ENCODE measurements at regions not wholly inside any gene's neighbourhood (a gene's known extent, or its start where the extent isn't known, plus 50 kb on each side); places are given as distances from the start of the nearest gene placed in this dataset.

DNA sequence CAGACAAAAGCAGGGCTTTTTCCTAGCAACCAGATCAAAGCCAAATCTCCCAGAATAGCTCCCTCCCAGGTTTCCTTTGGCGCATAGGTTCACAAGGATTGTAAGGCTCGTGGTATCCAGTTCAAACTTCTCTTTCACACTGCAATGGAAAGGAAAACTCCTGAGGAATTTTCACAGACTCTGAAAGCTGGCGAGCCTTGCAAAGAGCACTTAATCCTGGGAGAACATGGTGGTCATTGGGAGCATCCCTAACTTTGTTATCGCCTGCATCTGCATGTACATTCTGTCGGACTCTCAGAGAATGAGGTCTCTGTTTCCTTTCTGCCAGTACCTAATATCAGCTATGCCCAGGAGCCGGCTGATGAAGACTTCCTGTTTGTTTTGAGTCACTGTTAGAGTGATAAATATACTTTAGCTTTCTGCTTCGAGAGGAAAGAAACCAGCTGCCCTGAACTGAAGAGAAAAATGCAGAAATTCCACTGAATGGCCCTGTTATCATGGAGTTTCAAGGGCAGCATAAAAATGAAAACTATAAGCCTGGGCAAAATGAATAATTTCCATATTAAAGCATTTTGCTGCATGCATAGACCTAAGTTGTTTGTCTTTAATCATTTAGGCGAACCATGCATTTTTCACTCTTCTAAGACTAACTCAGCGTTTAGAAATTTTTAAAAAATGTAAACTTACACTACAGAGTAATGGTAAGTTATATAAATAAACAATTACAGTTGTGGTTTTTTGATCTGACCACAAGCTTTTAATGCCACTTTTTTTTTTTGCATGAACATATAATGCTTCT lies 76.4 kb upstream of the ZEB2 start:
- intact Hi-C loops (cut with DNase I; ENCODE audit: low total_unique reads): no loop called here
- no peak overlapping the region for H3K4me3 ChIP-seq
- H3K9me3 ChIP-seq: no peaks in the 10 kb centered on the region
- no peak for DNase-seq (ENCODE audit: low spot score in 2 of 2)
- TF ChIP-seq POLR2AphosphoS5 (IDR thresholded peaks at IDR 0.05): no peak
- no peak for TF ChIP-seq POLR2A (IDR thresholded peaks at IDR 0.05)
- TF ChIP-seq, protein P1, sequence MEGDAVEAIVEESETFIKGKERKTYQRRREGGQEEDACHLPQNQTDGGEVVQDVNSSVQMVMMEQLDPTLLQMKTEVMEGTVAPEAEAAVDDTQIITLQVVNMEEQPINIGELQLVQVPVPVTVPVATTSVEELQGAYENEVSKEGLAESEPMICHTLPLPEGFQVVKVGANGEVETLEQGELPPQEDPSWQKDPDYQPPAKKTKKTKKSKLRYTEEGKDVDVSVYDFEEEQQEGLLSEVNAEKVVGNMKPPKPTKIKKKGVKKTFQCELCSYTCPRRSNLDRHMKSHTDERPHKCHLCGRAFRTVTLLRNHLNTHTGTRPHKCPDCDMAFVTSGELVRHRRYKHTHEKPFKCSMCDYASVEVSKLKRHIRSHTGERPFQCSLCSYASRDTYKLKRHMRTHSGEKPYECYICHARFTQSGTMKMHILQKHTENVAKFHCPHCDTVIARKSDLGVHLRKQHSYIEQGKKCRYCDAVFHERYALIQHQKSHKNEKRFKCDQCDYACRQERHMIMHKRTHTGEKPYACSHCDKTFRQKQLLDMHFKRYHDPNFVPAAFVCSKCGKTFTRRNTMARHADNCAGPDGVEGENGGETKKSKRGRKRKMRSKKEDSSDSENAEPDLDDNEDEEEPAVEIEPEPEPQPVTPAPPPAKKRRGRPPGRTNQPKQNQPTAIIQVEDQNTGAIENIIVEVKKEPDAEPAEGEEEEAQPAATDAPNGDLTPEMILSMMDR (IDR thresholded peaks at IDR 0.05): no peak
- no peaks in the 10 kb centered on the region for H3K4me1 ChIP-seq
- no peaks in the 10 kb centered on the region for H3K27me3 ChIP-seq
- H3K27ac ChIP-seq: no peak overlapping the region
- no peaks in the 10 kb centered on the region for H3K36me3 ChIP-seq

DNA sequence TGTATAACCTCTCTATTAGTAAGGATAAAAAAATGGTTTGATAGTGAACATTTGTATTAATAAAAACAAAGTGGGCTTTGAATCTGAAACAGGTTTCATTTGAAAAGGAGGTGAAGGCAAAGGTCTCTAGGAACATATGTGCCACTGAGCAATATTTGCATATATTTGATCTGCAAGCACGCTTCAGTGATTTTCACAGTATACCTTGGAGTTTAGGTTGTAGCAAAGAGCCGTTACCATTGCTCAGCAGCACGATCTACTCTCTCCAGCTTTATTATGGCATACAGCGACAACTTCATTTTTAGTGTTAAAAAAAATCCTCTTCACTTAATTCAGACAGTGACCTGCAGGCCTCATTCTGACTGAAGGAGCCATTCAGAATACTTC lies 75.8 kb upstream of the ZEB2 start:
- Histone ChIP-seq H3K36me3 (no peaks in the 10 kb centered on the region), H3K27me3 (no peaks in the 10 kb centered on the region), H3K4me3 (no peak overlapping the region), H3K27ac (no peak overlapping the region), H3K4me1 (no peaks in the 10 kb centered on the region), H3K9me3 (no peaks in the 10 kb centered on the region)
- TF ChIP-seq POLR2A (IDR thresholded peaks at IDR 0.05): no peak
- TF ChIP-seq POLR2AphosphoS5 (IDR thresholded peaks at IDR 0.05): no peak
- TF ChIP-seq, protein P1 (IDR thresholded peaks at IDR 0.05): no peak
- intact Hi-C loops (cut with DNase I; ENCODE audit: low total_unique reads): no loop called here
- no peak for DNase-seq (ENCODE audit: low spot score in 2 of 2)

DNA sequence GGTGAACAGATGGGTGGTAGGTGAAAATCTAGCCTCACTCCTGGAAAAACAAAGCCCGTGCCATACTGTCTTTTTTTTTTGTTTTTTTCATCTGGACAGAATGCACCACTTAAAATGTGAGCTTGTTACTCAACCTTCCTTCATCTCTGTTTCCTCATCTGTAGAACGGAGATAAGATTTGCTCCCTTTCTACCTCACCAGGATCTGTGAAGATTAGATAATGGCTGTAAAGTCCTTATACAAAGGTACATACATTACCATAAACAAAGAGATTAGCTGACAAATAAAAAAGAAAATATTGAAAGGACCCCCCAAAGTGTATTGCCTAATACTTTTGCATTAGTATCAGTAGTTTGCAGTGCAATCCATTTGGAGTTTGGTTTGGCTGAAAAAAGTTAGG lies 75.4 kb upstream of the ZEB2 start:
- H3K27ac ChIP-seq: no peak overlapping the region
- no peaks in the 10 kb centered on the region for H3K27me3 ChIP-seq
- no peaks in the 10 kb centered on the region for H3K4me1 ChIP-seq
- H3K4me3 ChIP-seq: no peak overlapping the region
- TF ChIP-seq, protein P1 (IDR thresholded peaks at IDR 0.05): no peak
- TF ChIP-seq POLR2AphosphoS5 (IDR thresholded peaks at IDR 0.05): no peak
- TF ChIP-seq POLR2A (IDR thresholded peaks at IDR 0.05): no peak
- no peaks in the 10 kb centered on the region for H3K9me3 ChIP-seq
- DNase-seq (ENCODE audit: low spot score in 2 of 2): no peak
- H3K36me3 ChIP-seq: no peaks in the 10 kb centered on the region
- intact Hi-C loops (cut with DNase I; ENCODE audit: low total_unique reads): no loop called here

DNA sequence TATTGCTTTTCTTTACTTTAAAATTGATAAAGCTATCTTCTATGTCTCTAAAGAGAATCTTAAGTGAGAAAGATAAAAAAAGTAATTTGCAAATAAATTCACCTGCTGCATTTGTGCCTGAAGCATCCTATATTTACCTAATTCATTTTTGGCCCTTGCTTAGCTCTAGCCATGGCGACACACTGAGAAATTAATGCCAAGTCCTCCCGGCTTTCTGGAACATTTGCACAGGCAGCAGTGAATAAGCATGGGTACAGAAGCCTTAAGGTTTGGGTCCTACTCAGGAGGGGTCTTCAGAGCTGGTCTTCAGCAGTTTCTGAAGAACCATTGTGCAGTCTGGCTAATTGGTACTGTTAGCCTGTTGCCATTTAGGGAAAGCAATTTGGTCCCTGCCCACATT lies 73.9 kb upstream of the ZEB2 start:
- Histone ChIP-seq H3K9me3 (no peaks in the 10 kb centered on the region), H3K27ac (no peak overlapping the region), H3K36me3 (no peaks in the 10 kb centered on the region), H3K4me1 (no peaks in the 10 kb centered on the region), H3K4me3 (no peak overlapping the region), H3K27me3 (no peaks in the 10 kb centered on the region)
- intact Hi-C loops (cut with DNase I; ENCODE audit: low total_unique reads): no loop called here
- TF ChIP-seq POLR2AphosphoS5 (IDR thresholded peaks at IDR 0.05) (no peak), POLR2A (IDR thresholded peaks at IDR 0.05) (no peak)
- TF ChIP-seq, protein P1 (IDR thresholded peaks at IDR 0.05): no peak
- no peak for DNase-seq (ENCODE audit: low spot score in 2 of 2)

DNA sequence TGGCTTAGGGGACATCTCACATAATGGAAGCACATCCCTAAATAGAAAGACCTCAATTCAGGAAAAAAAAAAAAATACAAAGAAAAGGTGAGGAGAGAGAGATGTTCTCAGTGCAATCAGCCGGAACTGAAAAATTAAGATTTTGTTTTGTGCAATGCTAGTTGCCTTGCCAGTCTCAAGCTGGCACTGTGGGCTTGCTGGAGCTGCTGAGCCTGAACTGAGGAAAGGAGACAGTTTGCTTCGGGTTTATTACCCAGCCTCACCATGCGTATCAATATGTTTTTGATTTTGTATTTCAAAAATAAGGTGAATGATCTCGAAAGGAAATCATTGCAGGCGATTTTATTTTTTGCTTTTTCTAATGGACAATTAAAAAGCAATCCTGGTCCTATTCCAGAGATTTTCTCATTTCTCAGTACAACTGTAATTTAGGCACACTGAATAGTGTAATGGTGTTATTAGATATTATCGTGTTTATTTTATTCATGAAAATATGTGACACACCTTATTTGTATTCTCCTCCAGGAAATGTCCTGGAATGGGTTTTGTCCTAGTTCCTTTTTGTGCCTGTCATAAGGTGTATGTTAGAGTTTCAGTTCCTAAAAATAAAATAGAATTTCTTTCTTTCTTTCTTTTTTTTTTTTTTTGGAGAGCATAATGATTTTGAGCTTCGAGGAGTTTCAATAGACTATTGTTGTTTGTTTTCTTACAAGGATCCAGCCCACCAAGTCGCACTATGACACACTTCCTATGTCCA lies 72.8 kb upstream of the ZEB2 start:
- no peak overlapping the region for H3K27ac ChIP-seq
- no peaks in the 10 kb centered on the region for H3K27me3 ChIP-seq
- no peaks in the 10 kb centered on the region for H3K36me3 ChIP-seq
- TF ChIP-seq POLR2AphosphoS5 (IDR thresholded peaks at IDR 0.05) (no peak), POLR2A (IDR thresholded peaks at IDR 0.05) (no peak)
- TF ChIP-seq, protein P1 (IDR thresholded peaks at IDR 0.05): no peak
- no peak for DNase-seq (ENCODE audit: low spot score in 2 of 2)
- no peak overlapping the region for H3K4me3 ChIP-seq
- H3K4me1 ChIP-seq: no peaks in the 10 kb centered on the region
- H3K9me3 ChIP-seq: no peaks in the 10 kb centered on the region
- intact Hi-C loops (cut with DNase I; ENCODE audit: low total_unique reads): no loop called here
